ENCODE measurements at regions not wholly inside any gene's neighbourhood (a gene's known extent, or its start where the extent isn't known, plus 50 kb on each side); places are given as distances from the start of the nearest gene placed in this dataset.

DNA sequence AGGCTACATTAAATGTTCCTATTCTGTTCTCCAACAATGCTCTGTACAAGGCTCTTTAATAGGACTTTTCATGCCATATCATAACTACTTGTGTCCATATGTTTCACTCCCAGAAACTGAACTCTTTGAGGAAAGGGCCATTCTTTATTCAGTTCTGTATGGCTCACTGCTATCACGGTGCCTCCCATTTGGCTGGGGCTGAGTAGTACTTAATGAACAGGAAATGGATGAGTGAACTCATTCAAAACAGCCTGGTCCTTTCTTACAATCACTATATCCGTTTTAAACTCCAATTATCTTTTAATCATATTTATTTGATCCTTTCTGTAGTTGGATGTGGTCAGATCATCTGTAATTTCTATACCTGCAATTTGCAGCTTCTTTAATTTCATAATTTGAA is 410.6 kb downstream of the TBC1D4 start:
- no peak for DNase-seq (ENCODE audit: low read depth, low spot score)
- Histone ChIP-seq H3K9me3 (replicated peaks; ENCODE audit: control insufficient read depth, insufficient read depth, low read length) (no peaks in the 10 kb centered on the region), H3K79me2 (ENCODE audit: control insufficient read depth, insufficient read depth, low read length) (no peaks in the 10 kb centered on the region), H3K36me3 (ENCODE audit: control insufficient read depth in 2 of 2, insufficient read depth in 2 of 2, low read length in 1 of 2) (no peaks in the 10 kb centered on the region), H2AFZ (ENCODE audit: control insufficient read depth, low read depth, low read length) (no peak overlapping the region), H3K4me3 (no peak overlapping the region), H3K27ac (ENCODE audit: control insufficient read depth, insufficient read depth) (no peak overlapping the region), H3K4me2 (ENCODE audit: control insufficient read depth, insufficient read depth) (no peak overlapping the region), H4K20me1 (ENCODE audit: control insufficient read depth, insufficient read depth) (no peaks in the 10 kb centered on the region), H3K27me3 (replicated peaks in 1 of 2; ENCODE audit: control insufficient read depth in 2 of 2, insufficient read depth in 2 of 2, low read length in 1 of 2) (no peaks in the 10 kb centered on the region), H3K4me1 (ENCODE audit: control insufficient read depth, insufficient read depth, low read length) (no peaks in the 10 kb centered on the region), H3K9ac (ENCODE audit: control insufficient read depth, insufficient read depth, low read length) (no peak overlapping the region)
- no peak for ATAC-seq
- 0% methylated on average over 2 of the region's 2 CpGs for WGBS (ENCODE audit: insufficient coverage, insufficient replicate concordance, low lambda C conversion rate, missing lambda C conversion rate)
- ChIA-PET RAD21 (ENCODE audit: unreplicated experiment) (no interaction called here), SMC1A (ENCODE audit: uncharacterized antibody, unreplicated experiment) (no interaction called here), POLR2A (no interaction called here), CTCF (no interaction called here)
- in situ Hi-C loops (cut with MboI) (no loop called here), intact Hi-C loops (cut with micrococcal nuclease; ENCODE audit: unreplicated experiment) (no loop called here)
- FAIRE-seq: no peak
- no peak for TF ChIP-seq FOXK2 (IDR thresholded peaks at IDR 0.05)
- TF ChIP-seq, protein P1, sequence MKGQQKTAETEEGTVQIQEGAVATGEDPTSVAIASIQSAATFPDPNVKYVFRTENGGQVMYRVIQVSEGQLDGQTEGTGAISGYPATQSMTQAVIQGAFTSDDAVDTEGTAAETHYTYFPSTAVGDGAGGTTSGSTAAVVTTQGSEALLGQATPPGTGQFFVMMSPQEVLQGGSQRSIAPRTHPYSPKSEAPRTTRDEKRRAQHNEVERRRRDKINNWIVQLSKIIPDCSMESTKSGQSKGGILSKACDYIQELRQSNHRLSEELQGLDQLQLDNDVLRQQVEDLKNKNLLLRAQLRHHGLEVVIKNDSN (IDR thresholded peaks at IDR 0.05; ENCODE audit: borderline replicate concordance, extremely low read length, insufficient read depth, low read depth, low read length): no peak
- TF ChIP-seq, protein P2, sequence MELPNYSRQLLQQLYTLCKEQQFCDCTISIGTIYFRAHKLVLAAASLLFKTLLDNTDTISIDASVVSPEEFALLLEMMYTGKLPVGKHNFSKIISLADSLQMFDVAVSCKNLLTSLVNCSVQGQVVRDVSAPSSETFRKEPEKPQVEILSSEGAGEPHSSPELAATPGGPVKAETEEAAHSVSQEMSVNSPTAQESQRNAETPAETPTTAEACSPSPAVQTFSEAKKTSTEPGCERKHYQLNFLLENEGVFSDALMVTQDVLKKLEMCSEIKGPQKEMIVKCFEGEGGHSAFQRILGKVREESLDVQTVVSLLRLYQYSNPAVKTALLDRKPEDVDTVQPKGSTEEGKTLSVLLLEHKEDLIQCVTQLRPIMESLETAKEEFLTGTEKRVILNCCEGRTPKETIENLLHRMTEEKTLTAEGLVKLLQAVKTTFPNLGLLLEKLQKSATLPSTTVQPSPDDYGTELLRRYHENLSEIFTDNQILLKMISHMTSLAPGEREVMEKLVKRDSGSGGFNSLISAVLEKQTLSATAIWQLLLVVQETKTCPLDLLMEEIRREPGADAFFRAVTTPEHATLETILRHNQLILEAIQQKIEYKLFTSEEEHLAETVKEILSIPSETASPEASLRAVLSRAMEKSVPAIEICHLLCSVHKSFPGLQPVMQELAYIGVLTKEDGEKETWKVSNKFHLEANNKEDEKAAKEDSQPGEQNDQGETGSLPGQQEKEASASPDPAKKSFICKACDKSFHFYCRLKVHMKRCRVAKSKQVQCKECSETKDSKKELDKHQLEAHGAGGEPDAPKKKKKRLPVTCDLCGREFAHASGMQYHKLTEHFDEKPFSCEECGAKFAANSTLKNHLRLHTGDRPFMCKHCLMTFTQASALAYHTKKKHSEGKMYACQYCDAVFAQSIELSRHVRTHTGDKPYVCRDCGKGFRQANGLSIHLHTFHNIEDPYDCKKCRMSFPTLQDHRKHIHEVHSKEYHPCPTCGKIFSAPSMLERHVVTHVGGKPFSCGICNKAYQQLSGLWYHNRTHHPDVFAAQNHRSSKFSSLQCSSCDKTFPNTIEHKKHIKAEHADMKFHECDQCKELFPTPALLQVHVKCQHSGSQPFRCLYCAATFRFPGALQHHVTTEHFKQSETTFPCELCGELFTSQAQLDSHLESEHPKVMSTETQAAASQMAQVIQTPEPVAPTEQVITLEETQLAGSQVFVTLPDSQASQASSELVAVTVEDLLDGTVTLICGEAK (IDR thresholded peaks at IDR 0.05; ENCODE audit: borderline replicate concordance): no peak
- BruUV-seq (replicated peaks): no TSS peak
